GF-D8 (cell line): ENCODE measurements at regions not wholly inside any gene's neighbourhood (a gene's known extent, or its start where the extent isn't known, plus 50 kb on each side); places are given as distances from the start of the nearest gene placed in this dataset.
"Not testable (repeated sequence)": the region's sequence is repeated elsewhere in the genome, so short reads cannot be mapped to it uniquely, and the experiment has no call there.

ENCODE experiments used
- DNase-seq: peaks from one replicate; lab custom pipeline; 2025; lab: John Stamatoyannopoulos, UW

GRCh38 chr14:71396050-71396677, 488.9 kb downstream of the PCNX1 start:
- DNase-seq = no peak

- no peak for DNase-seq
Observed at GRCh38 chr14:71397371-71397770, 490.1 kb downstream of the PCNX1 start.

- no peak for DNase-seq
Observed at GRCh38 chr14:71398450-71398849, 491.2 kb downstream of the PCNX1 start.

GRCh38 chr14:71399057-71399487, 491.8 kb downstream of the PCNX1 start:
- DNase-seq = no peak

GRCh38 chr14:71400871-71401321, 493.6 kb downstream of the PCNX1 start:
- no peak for DNase-seq

- DNase-seq = not testable (repeated sequence)
Observed at GRCh38 chr14:71402415-71402814, 495.2 kb downstream of the PCNX1 start.

- no peak for DNase-seq
Observed at GRCh38 chr14:71403656-71404055, 496.4 kb downstream of the PCNX1 start.

GRCh38 chr14:71405676-71406075, 498.4 kb downstream of the PCNX1 start:
- no peak for DNase-seq

- no peak for DNase-seq
Observed at GRCh38 chr14:71408362-71409030, 501.2 kb downstream of the PCNX1 start.

GRCh38 chr14:71410578-71411284, 503.5 kb downstream of the PCNX1 start:
- DNase-seq = no peak

GRCh38 chr14:71411285-71411595, 504.0 kb downstream of the PCNX1 start:
- DNase-seq = no peak

- no peak for DNase-seq
Observed at GRCh38 chr14:71411738-71412137, 504.5 kb downstream of the PCNX1 start.

GRCh38 chr14:71414631-71415403, 507.6 kb downstream of the PCNX1 start:
- DNase-seq = no peak

- DNase-seq = no peak
Observed at GRCh38 chr14:71415404-71415690, 508.1 kb downstream of the PCNX1 start.

GRCh38 chr14:71416392-71416791, 509.1 kb downstream of the PCNX1 start:
- no peak for DNase-seq

GRCh38 chr14:71418532-71419245, 511.4 kb downstream of the PCNX1 start:
- no peak for DNase-seq

- no peak for DNase-seq
Observed at GRCh38 chr14:71423481-71423880, 508.7 kb upstream of the RGS6 start.

GRCh38 chr14:71424941-71425340, 507.3 kb upstream of the RGS6 start:
- no peak for DNase-seq

- DNase-seq = no peak
Observed at GRCh38 chr14:71426001-71426400, 506.2 kb upstream of the RGS6 start.

- DNase-seq = no peak
Observed at GRCh38 chr14:71429902-71430301, 502.3 kb upstream of the RGS6 start.

GRCh38 chr14:71430321-71430677, 501.9 kb upstream of the RGS6 start:
- no peak for DNase-seq

- DNase-seq = no peak
Observed at GRCh38 chr14:71430678-71431376, 501.4 kb upstream of the RGS6 start.
